IMR-90 (cell line): ENCODE measurements at regions not wholly inside any gene's neighbourhood (a gene's known extent, or its start where the extent isn't known, plus 50 kb on each side); places are given as distances from the start of the nearest gene placed in this dataset.

ENCODE experiments used
- CTCF ChIP-seq: conservative IDR thresholded peaks from 2 replicates; pipeline ENCODE4 v1.5.1; 2012; ENCODE audit warnings: mild to moderate bottlenecking, low read depth, low read length, improper control_type of control experiment
- MXI1 ChIP-seq: IDR thresholded peaks from 2 replicates; pipeline ENCODE4 v1.6.1; 2012; ENCODE audit warnings: low read depth, mild to moderate bottlenecking, low read length, moderate library complexity, borderline replicate concordance
- POLR2A ChIP-seq: IDR thresholded peaks from 2 replicates; pipeline ENCODE4 v1.6.1; 2012; ENCODE audit warnings: mild to moderate bottlenecking, low read depth, low read length
- RAD21 ChIP-seq: IDR thresholded peaks from 2 replicates; pipeline ENCODE4 v1.6.1; 2012; ENCODE audit warnings: low read length, improper control_type of control experiment
- RCOR1 ChIP-seq: IDR thresholded peaks from 2 replicates; pipeline ENCODE4 v1.6.1; 2012; ENCODE audit warnings: mild to moderate bottlenecking, low read length, improper control_type of control experiment; ENCODE audit not compliant: insufficient replicate concordance
- RFX5 ChIP-seq: IDR thresholded peaks from 2 replicates; pipeline ENCODE4 v1.8.0; 2012; ENCODE audit warnings: low read depth, mild to moderate bottlenecking, low read length, moderate library complexity
- SMC3 ChIP-seq: fragments of 150-350 bp; IDR thresholded peaks from 2 replicates; pipeline ENCODE4 v1.6.1; 2016; ENCODE audit warnings: low read depth, mild to moderate bottlenecking, antibody characterized with exemption, low read length, moderate library complexity

GRCh38 chr5:74454263-74455030, 186.1 kb downstream of the ENC1 start:
- TF ChIP-seq SMC3 (no peak), CTCF (no peak), RAD21 (no peak), RCOR1 (no peak), POLR2A (no peak), MXI1 (no peak), RFX5 (no peak)
